Muscle of leg (tissue), 3 donors: ENCODE measurements at regions not wholly inside any gene's neighbourhood (a gene's known extent, or its start where the extent isn't known, plus 50 kb on each side); places are given as distances from the start of the nearest gene placed in this dataset.

Experiments
- DNase-seq: peaks from one replicate; pipeline ENCODE4 v3.0.0; 2013
- H3K27ac ChIP-seq: one replicate; pipeline ENCODE4 v1.5.1; 2013; ENCODE audit warnings: mild to moderate bottlenecking, low read length, control low read depth
- H3K27me3 ChIP-seq: one replicate; pipeline ENCODE4 v1.6.1; 2013; ENCODE audit warnings: low read length; ENCODE audit not compliant: control insufficient read depth, insufficient read depth
- H3K36me3 ChIP-seq: one replicate; pipeline ENCODE4 v1.6.1; 2013; ENCODE audit warnings: low read length; ENCODE audit not compliant: control insufficient read depth, insufficient read depth
- H3K4me1 ChIP-seq: one replicate; pipeline ENCODE4 v1.6.1; 2013; ENCODE audit warnings: low read length; ENCODE audit not compliant: control insufficient read depth, insufficient read depth
- H3K4me3 ChIP-seq: one replicate; pipeline ENCODE4 v1.5.1; 2013; ENCODE audit warnings: low read length, control low read depth
- H3K9me3 ChIP-seq: replicated peaks from 2 replicates; pipeline ENCODE4 v1.6.1; 2013; ENCODE audit warnings: low read depth, low read length; ENCODE audit not compliant: control insufficient read depth
- WGBS: methylation state at CpG from one replicate; pipeline ENCODE4 v1.1.5; 2013; ENCODE audit warnings: missing lambda C conversion rate; ENCODE audit not compliant: insufficient coverage; 5-methylcytosine and 5-hydroxymethylcytosine counted together

DNA sequence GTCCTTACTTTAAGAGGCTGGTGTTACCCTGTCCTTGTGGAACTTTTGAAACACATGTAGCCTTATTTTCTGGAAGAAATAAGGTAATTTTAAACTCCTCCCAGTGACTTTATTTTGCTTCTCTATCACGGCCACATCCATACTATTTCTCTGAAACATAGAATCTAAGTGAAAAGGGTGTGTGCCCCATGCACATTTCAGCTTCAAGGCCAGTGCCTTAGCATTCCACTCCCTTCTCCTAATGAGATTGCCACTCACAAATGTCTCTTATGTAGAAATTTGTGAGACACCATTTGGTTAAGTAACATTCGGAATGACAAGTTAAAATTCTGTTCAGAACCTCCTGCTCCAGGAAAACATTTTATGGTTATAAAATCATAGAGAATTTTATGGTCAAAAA lies 562.7 kb downstream of the TUSC7 start:
- no peaks in the 10 kb centered on the region for H3K9me3 ChIP-seq
- H3K27ac ChIP-seq: no peak overlapping the region
- H3K4me1 ChIP-seq: no peaks in the 10 kb centered on the region
- H3K27me3 ChIP-seq: no peaks in the 10 kb centered on the region
- H3K4me3 ChIP-seq: no peak overlapping the region
- DNase-seq: no peak
- H3K36me3 ChIP-seq: no peaks in the 10 kb centered on the region
- no CpG with 5 or more reads among the region's 2 CpGs for WGBS

DNA sequence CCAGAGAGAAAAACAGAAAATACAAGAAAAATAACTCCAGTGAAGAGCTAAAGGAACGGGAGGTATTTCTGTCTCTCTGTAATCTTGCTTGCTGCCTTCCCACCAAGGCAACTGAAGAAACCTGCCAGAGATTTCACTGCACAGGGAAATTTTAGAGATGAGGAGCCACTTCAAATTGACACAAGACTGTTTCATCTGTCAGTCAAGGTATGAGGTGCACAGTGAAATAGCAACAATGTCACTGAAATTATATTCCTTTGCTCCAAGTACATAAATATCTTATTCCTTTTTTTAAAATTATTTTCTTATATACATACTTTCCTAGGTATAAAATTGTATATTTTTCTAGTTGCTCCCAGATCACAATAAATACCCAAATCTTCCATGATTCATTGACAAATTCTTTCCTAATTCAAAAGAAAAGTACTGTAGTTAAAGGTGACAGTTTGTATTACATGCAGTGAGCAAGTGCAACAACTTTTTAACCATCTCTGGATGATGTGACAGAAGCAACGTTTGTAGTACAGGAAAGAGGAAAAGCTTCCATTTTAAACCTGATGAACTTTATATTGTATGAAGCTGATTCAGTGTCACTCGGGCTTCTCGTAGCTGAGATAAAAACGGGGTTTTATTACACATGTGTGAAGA lies 563.4 kb downstream of the TUSC7 start:
- WGBS: no CpG with 5 or more reads among the region's 5 CpGs
- H3K4me1 ChIP-seq: no peaks in the 10 kb centered on the region
- no peaks in the 10 kb centered on the region for H3K9me3 ChIP-seq
- DNase-seq: no peak
- no peak overlapping the region for H3K4me3 ChIP-seq
- no peak overlapping the region for H3K27ac ChIP-seq
- H3K27me3 ChIP-seq: no peaks in the 10 kb centered on the region
- no peaks in the 10 kb centered on the region for H3K36me3 ChIP-seq

DNA sequence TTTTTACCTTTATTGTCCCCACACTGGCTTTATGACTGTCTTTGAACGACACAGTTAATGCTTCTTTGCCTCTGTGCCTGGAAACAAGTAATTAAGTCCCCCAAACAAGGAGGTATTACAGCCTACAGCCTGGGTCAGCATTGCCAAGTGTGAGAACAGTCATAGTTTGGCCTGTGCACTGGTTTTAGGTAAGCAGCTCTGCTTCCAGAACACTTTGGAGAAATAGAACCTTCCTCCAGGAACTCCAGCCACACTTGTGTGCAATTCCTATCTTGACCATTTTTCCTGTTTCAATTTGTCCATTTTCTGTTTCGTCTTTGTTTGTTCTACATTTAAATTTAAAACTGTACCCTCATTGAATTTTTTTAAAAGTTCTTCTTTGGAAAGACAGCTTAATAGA lies 568.2 kb downstream of the TUSC7 start:
- no peaks in the 10 kb centered on the region for H3K9me3 ChIP-seq
- DNase-seq: peak; percentile 7
- H3K4me3 ChIP-seq: no peak overlapping the region
- no peaks in the 10 kb centered on the region for H3K36me3 ChIP-seq
- H3K27me3 ChIP-seq: no peaks in the 10 kb centered on the region
- H3K27ac ChIP-seq: no peak overlapping the region
- WGBS: 0% methylated on average over 1 of the region's 2 CpGs
- no peaks in the 10 kb centered on the region for H3K4me1 ChIP-seq

DNA sequence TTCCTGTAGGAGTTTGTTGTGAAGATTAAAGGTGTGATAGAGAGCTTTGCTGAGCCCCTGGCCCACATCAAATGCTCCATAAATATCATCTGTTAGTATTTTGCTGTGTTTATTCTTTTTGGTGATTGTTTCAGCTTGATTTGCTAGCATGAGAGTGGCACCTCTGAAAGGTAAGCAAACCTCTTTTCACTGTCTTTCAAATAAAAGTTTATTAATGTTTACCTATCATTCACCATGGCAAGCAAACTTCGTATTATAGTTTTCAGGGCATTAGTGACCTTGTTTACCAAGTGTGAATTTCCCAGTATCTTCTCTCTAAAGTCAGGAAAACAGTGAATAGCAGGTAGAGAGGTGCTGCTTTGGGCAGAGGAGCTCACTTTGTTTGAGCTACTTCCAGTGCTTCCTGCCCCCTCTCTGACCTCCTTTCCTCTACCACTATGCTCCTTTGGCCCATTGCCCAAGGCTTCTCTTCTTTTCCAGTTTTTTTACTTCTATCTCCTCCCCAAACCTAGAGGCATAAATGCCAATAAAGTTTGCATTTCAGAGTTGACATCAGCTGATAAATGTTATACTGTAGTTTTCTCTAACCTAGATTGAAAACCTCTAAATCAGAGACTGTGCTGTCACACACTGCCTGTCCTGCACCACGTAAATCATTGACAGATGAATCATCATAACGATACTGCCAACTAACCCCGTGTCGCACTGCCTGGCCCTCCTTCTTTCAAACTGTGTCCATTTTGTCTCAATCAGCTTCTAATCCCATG lies 569.0 kb downstream of the TUSC7 start:
- Histone ChIP-seq H3K9me3 (no peaks in the 10 kb centered on the region), H3K27ac (no peak overlapping the region), H3K27me3 (no peaks in the 10 kb centered on the region), H3K4me3 (no peak overlapping the region), H3K4me1 (no peaks in the 10 kb centered on the region), H3K36me3 (no peaks in the 10 kb centered on the region)
- no peak for DNase-seq
- 30% methylated on average over 2 of the region's 5 CpGs for WGBS

DNA sequence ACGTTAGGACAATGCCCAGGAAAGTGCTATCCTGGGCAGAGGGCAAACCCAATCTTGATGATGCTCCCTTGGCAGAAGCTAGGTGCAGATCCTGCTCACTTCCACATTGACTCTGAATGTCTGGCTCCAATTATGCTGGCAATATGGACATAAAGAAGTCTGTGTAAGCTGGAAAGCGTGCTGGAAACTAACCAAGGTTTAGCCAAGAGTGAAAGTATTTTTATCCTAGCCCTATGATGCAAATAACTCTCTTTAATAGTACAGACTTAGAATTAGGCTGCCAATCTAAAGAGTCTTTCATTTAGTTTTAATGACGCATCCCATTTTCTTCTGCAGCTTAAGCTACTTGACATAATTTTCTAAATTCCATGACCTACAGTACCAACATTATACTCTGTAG lies 571.8 kb downstream of the TUSC7 start:
- no peaks in the 10 kb centered on the region for H3K27me3 ChIP-seq
- no peaks in the 10 kb centered on the region for H3K4me1 ChIP-seq
- no peaks in the 10 kb centered on the region for H3K9me3 ChIP-seq
- no peaks in the 10 kb centered on the region for H3K36me3 ChIP-seq
- DNase-seq: peak; percentile 48
- no CpG with 5 or more reads among the region's 3 CpGs for WGBS
- no peak overlapping the region for H3K4me3 ChIP-seq
- H3K27ac ChIP-seq: no peak overlapping the region

DNA sequence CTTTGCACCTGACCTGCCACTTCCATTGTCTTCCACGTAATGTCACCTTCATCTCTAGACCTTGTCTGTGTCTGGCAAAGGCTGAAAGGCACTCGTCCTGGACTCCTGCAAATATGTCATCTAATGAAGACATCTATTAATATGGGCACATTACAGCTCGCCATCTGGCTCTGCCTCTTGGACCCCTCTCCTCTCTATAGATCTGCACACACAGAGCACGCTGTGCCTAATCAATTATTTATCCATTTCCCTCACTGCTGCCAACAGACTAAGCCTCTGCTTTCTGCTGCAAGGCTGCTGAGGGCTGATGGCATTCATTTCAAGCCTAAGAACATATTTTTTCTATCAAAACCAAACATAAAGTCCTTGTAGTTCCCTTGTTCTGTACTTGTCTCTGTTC lies 573.0 kb downstream of the TUSC7 start:
- Histone ChIP-seq H3K36me3 (no peaks in the 10 kb centered on the region), H3K9me3 (no peaks in the 10 kb centered on the region), H3K27me3 (no peaks in the 10 kb centered on the region), H3K4me3 (no peak overlapping the region), H3K4me1 (no peaks in the 10 kb centered on the region), H3K27ac (no peak overlapping the region)
- DNase-seq: no peak
- WGBS: 42% methylated on average over 4 of the region's 4 CpGs

DNA sequence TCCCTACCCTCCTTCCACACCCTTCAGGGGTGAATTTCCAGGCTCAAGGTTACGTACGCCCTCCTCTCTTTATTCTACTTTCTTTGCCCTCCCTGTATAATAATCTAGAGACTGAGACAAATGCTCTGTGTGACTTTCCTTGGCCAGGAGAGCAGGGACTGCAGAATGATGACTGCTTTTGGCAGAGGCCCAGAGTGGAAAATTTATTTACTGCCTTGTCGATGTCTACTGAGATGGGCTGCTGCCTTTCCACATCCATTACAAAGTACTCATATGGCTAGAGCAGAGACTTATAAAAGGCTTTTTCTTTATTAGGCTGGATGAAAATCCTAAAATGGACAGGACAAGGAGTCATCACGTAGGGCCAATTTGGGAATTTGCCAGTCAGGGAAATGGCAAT lies 576.2 kb downstream of the TUSC7 start:
- no peak overlapping the region for H3K4me3 ChIP-seq
- no peaks in the 10 kb centered on the region for H3K27me3 ChIP-seq
- peak; percentile 36 for DNase-seq
- no peaks in the 10 kb centered on the region for H3K36me3 ChIP-seq
- no peaks in the 10 kb centered on the region for H3K9me3 ChIP-seq
- H3K27ac ChIP-seq: no peak overlapping the region
- 22% methylated on average over 1 of the region's 4 CpGs for WGBS
- H3K4me1 ChIP-seq: no peaks in the 10 kb centered on the region

DNA sequence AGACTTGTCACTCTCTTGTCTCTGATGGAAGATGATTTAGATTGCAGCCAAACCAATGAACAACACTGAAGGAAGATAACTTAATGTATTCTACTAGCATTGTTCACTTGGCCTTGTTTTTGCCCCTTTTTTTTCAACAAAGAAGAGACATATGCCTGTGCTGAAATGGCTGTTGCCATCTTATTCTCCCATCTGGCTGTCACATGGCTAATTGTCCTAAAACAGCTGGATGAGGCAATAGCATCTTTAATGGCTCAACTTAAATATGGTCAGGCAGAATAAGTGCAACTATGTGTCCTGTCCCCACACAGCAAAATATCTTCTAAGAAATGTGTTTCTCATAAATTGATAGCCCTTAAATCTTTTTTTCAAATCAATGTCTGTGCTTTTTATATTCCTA lies 576.9 kb downstream of the TUSC7 start:
- H3K9me3 ChIP-seq: no peaks in the 10 kb centered on the region
- H3K27ac ChIP-seq: no peak overlapping the region
- H3K27me3 ChIP-seq: no peaks in the 10 kb centered on the region
- no peak for DNase-seq
- no peaks in the 10 kb centered on the region for H3K36me3 ChIP-seq
- no peaks in the 10 kb centered on the region for H3K4me1 ChIP-seq
- H3K4me3 ChIP-seq: no peak overlapping the region

DNA sequence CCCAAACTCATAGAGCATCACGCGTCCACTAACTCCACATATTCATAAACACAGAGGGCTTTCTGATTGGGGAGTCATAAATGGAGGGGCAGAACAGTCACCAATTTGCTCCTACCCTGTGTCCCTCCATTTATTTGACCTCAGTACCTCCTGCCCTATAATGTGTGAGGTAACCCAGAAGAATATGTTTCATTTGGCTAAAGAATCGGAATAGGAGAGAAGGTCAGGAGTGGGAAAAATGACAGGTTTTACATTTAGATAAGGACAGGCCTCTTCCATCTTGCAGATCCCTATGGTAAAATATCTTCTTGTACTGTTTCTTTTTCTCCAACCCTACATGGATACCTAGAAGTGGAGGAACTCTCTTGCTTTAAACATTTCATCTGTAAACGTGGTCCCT lies 578.0 kb downstream of the TUSC7 start:
- H3K27ac ChIP-seq: no peak overlapping the region
- no CpG with 5 or more reads among the region's 4 CpGs for WGBS
- DNase-seq: no peak
- no peaks in the 10 kb centered on the region for H3K9me3 ChIP-seq
- no peaks in the 10 kb centered on the region for H3K27me3 ChIP-seq
- H3K4me3 ChIP-seq: no peak overlapping the region
- no peaks in the 10 kb centered on the region for H3K4me1 ChIP-seq
- H3K36me3 ChIP-seq: no peaks in the 10 kb centered on the region

DNA sequence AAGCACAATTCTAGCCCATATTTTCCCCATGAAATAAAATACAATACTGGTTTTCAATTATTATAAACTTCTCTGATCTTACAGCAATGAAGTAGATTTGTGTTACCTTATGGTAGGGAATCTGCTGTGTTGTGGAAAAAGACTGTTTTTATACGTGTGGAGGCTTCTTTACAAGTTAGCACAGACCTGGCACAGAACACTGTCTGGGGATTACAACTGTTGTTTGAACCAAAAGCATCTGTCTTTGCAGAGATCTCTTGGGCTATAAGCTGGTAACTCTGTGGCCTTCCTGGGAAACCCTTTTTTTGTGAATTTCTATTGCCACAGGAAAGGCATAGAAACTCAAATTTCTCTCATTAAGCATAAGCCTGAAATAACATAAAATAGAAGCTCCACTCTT lies 581.9 kb downstream of the TUSC7 start:
- Histone ChIP-seq H3K27ac (no peak overlapping the region), H3K4me1 (no peaks in the 10 kb centered on the region), H3K4me3 (no peak overlapping the region), H3K9me3 (no peaks in the 10 kb centered on the region), H3K27me3 (no peaks in the 10 kb centered on the region), H3K36me3 (no peaks in the 10 kb centered on the region)
- no peak for DNase-seq
- 8% methylated on average over 1 of the region's 1 CpG for WGBS
